ENCODE measurements at regions not wholly inside any gene's neighbourhood (a gene's known extent, or its start where the extent isn't known, plus 50 kb on each side); places are given as distances from the start of the nearest gene placed in this dataset.

GRCh38 chr9:108517651-108518365 is 338.0 kb downstream of the ACTL7B start:
- TF ChIP-seq POLR2AphosphoS5 (IDR thresholded peaks at IDR 0.05; ENCODE audit: low read depth): no peak
- TF ChIP-seq CTCF (conservative IDR thresholded peaks at IDR 0.05; ENCODE audit: low read depth in 2 of 2): no peak
- TF ChIP-seq EZH2 (IDR thresholded peaks at IDR 0.05; ENCODE audit: low read depth, unreplicated experiment): no peak
- no peak for TF ChIP-seq ZNF462 (CRISPR knock-in tag; IDR thresholded peaks at IDR 0.05)
- TF ChIP-seq EZH2phosphoT487 (IDR thresholded peaks at IDR 0.05; ENCODE audit: unreplicated experiment): no peak

Data from GM23338 (cell line).